Fibroblast of lung (primary cell): ENCODE measurements at regions not wholly inside any gene's neighbourhood (a gene's known extent, or its start where the extent isn't known, plus 50 kb on each side); places are given as distances from the start of the nearest gene placed in this dataset.
A peak's percentile ranks its signal among the peaks of the same experiment; 100 is the strongest.

Experiments
- DNase-seq, 2 donors: peaks; one replicate each; pipeline versions ENCODE4 v3.0.0 to v3.0.0-alpha.2; 2010; ENCODE audit warnings: low read depth in 2 of 2
- H2AFZ ChIP-seq: 2 replicates; pipeline ENCODE4 v1.5.1; 2012; ENCODE audit warnings: low read length, control low read depth, inconsistent platforms
- H3K27ac ChIP-seq: 2 replicates; pipeline ENCODE4 v1.5.1; 2011; ENCODE audit warnings: low read length, control low read depth; ENCODE audit not compliant: insufficient read depth
- H3K27me3 ChIP-seq: 2 replicates; pipeline ENCODE4 v1.5.1; 2011; ENCODE audit warnings: mild to moderate bottlenecking, low read length; ENCODE audit not compliant: control insufficient read depth, insufficient read depth
- H3K36me3 ChIP-seq: 2 replicates; pipeline ENCODE4 v1.5.1; 2011; ENCODE audit warnings: low read length; ENCODE audit not compliant: control insufficient read depth, insufficient read depth
- H3K4me1 ChIP-seq: 2 replicates; pipeline ENCODE4 v1.5.1; 2011; ENCODE audit warnings: low read length; ENCODE audit not compliant: control insufficient read depth, insufficient read depth; ENCODE audit errors: extremely low read depth
- H3K4me2 ChIP-seq: 2 replicates; pipeline ENCODE4 v1.5.1; 2011; ENCODE audit warnings: low read length, control low read depth; ENCODE audit not compliant: insufficient read depth; ENCODE audit errors: extremely low read depth
- H3K4me3 ChIP-seq, 4 experiments: fragments of 200-600 bp in 1 of 4; sonication (generic) in 1 of 4; replicated peaks in 1 of 4; 2 replicates each; pipeline ENCODE4 v1.5.1; 2011 to 2016; ENCODE audit warnings: low read length in 4 of 4, low read depth in 3 of 4, mild to moderate bottlenecking in 3 of 4, control low read depth in 2 of 4, inconsistent platforms in 1 of 4, mixed read lengths in 1 of 4; ENCODE audit not compliant: insufficient read depth in 1 of 4; ENCODE audit errors: control extremely low read depth in 1 of 4
- H3K79me2 ChIP-seq: 2 replicates; pipeline ENCODE4 v1.5.1; 2012; ENCODE audit warnings: mild to moderate bottlenecking, low read length, inconsistent platforms; ENCODE audit not compliant: control insufficient read depth, insufficient read depth
- H3K9ac ChIP-seq: 2 replicates; pipeline ENCODE4 v1.5.1; 2011; ENCODE audit warnings: mild to moderate bottlenecking, low read length, control low read depth; ENCODE audit not compliant: insufficient read depth
- H3K9me3 ChIP-seq: 2 replicates; pipeline ENCODE4 v1.5.1; 2012; ENCODE audit warnings: low read depth, low read length; ENCODE audit not compliant: control insufficient read depth, insufficient read depth
- H4K20me1 ChIP-seq: 2 replicates; pipeline ENCODE4 v1.5.1; 2011; ENCODE audit warnings: low read length; ENCODE audit not compliant: control insufficient read depth, insufficient read depth; ENCODE audit errors: extremely low read depth
- CTCF ChIP-seq, 2 donors: IDR thresholded peaks in 1 of 2; conservative IDR thresholded peaks in 1 of 2; 1 replicate in 1 of 2; 2 replicates in 1 of 2; pipeline ENCODE4 v1.5.1; 2011 to 2012; ENCODE audit warnings: low read length in 2 of 2, control low read depth in 1 of 2, inconsistent platforms in 1 of 2, low read depth in 1 of 2, mild to moderate bottlenecking in 1 of 2
- EZH2 ChIP-seq: IDR thresholded peaks from 2 replicates; pipeline ENCODE4 v1.5.1; 2012; ENCODE audit warnings: low read length, control low read depth, mild to moderate bottlenecking; ENCODE audit errors: missing control alignments

GRCh38 chr7:121578669-121579068, 182.6 kb upstream of the FAM3C start:
- DNase-seq = no peak
- H3K9ac ChIP-seq = no peak overlapping the region
- H4K20me1 ChIP-seq = no peaks in the 10 kb centered on the region
- H3K4me2 ChIP-seq = no peak overlapping the region
- H3K36me3 ChIP-seq = no peaks in the 10 kb centered on the region
- no peaks in the 10 kb centered on the region for H3K79me2 ChIP-seq
- H3K4me3 ChIP-seq = no peak overlapping the region
- TF ChIP-seq EZH2 (no peak), CTCF (conservative IDR thresholded peaks at IDR 0.05 in 1 of 2, IDR thresholded peaks at IDR 0.05 in 1 of 2; ENCODE audit: low read depth in 1 of 2, low read length in 2 of 2) (no peak)
- no peak overlapping the region for H2AFZ ChIP-seq
- H3K4me1 ChIP-seq = no peaks in the 10 kb centered on the region
- no peaks in the 10 kb centered on the region for H3K27me3 ChIP-seq
- H3K9me3 ChIP-seq = no peaks in the 10 kb centered on the region
- no peak overlapping the region for H3K27ac ChIP-seq

- H4K20me1 ChIP-seq = no peaks in the 10 kb centered on the region
- H3K4me3 ChIP-seq = no peak overlapping the region
- no peak overlapping the region for H3K27ac ChIP-seq
- no peaks in the 10 kb centered on the region for H3K27me3 ChIP-seq
- no peaks in the 10 kb centered on the region for H3K9me3 ChIP-seq
- H3K4me2 ChIP-seq = no peak overlapping the region
- no peak for TF ChIP-seq EZH2
- no peak for TF ChIP-seq CTCF (conservative IDR thresholded peaks at IDR 0.05 in 1 of 2, IDR thresholded peaks at IDR 0.05 in 1 of 2; ENCODE audit: low read depth in 1 of 2, low read length in 2 of 2)
- H2AFZ ChIP-seq = no peak overlapping the region
- H3K4me1 ChIP-seq = no peaks in the 10 kb centered on the region
- no peak for DNase-seq
- H3K36me3 ChIP-seq = no peaks in the 10 kb centered on the region
- no peak overlapping the region for H3K9ac ChIP-seq
- H3K79me2 ChIP-seq = no peaks in the 10 kb centered on the region
Observed at GRCh38 chr7:121576148-121576917, 180.2 kb upstream of the FAM3C start.

- no peak overlapping the region for H3K9ac ChIP-seq
- no peaks in the 10 kb centered on the region for H3K9me3 ChIP-seq
Observed at GRCh38 chr7:121575194-121575765, 179.2 kb upstream of the FAM3C start.

More at GRCh38 chr7:121575194-121575765, 179.2 kb upstream of the FAM3C start:
- Histone ChIP-seq H3K27me3 (no peaks in the 10 kb centered on the region), H3K4me1 (no peaks in the 10 kb centered on the region), H2AFZ (no peak overlapping the region), H3K79me2 (no peaks in the 10 kb centered on the region), H4K20me1 (no peaks in the 10 kb centered on the region), H3K36me3 (no peaks in the 10 kb centered on the region), H3K4me2 (no peak overlapping the region), H3K4me3 (no peak overlapping the region), H3K27ac (no peak overlapping the region)
- peak in 1 of 2 donors; percentile 9 for DNase-seq
- no peak for TF ChIP-seq CTCF (conservative IDR thresholded peaks at IDR 0.05 in 1 of 2, IDR thresholded peaks at IDR 0.05 in 1 of 2; ENCODE audit: low read depth in 1 of 2, low read length in 2 of 2)
- no peak for TF ChIP-seq EZH2
